ENCODE measurements at regions not wholly inside any gene's neighbourhood (a gene's known extent, or its start where the extent isn't known, plus 50 kb on each side); places are given as distances from the start of the nearest gene placed in this dataset.

DNA sequence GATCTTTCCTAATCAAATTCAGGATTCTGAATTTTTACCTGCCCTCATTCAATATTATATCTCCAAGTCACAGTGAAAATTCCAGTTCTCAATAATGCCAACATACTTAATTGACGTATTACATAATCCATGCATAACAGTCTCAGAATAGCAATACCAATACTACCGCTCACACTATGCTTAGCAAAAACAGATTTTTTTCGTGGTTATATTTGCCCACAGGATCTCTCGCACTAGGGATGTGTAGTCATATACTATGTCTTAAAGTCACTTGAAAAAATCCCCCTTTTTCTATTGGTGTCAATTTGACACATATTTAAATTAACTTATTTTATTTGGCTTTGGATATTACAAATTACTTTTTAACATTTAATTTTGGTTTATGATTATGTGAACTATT lies 323.1 kb upstream of the SLC35B3 start:
- TF ChIP-seq, protein P1, sequence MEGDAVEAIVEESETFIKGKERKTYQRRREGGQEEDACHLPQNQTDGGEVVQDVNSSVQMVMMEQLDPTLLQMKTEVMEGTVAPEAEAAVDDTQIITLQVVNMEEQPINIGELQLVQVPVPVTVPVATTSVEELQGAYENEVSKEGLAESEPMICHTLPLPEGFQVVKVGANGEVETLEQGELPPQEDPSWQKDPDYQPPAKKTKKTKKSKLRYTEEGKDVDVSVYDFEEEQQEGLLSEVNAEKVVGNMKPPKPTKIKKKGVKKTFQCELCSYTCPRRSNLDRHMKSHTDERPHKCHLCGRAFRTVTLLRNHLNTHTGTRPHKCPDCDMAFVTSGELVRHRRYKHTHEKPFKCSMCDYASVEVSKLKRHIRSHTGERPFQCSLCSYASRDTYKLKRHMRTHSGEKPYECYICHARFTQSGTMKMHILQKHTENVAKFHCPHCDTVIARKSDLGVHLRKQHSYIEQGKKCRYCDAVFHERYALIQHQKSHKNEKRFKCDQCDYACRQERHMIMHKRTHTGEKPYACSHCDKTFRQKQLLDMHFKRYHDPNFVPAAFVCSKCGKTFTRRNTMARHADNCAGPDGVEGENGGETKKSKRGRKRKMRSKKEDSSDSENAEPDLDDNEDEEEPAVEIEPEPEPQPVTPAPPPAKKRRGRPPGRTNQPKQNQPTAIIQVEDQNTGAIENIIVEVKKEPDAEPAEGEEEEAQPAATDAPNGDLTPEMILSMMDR (IDR thresholded peaks at IDR 0.05 in 8 of 11, conservative IDR thresholded peaks at IDR 0.05 in 3 of 11) = no peak
- no peak for TF ChIP-seq POLR2A (IDR thresholded peaks at IDR 0.05)
- no peak for TF ChIP-seq POLR2AphosphoS5 (IDR thresholded peaks at IDR 0.05)

Data from spleen (tissue), 7 donors.